Activated effector memory CD4-positive, alpha-beta T cell treated with anti-CD3 and anti-CD28 coated beads, Interleukin-2, amount 50 U/mL, for 16 hours (primary cell): ENCODE measurements at regions not wholly inside any gene's neighbourhood (a gene's known extent, or its start where the extent isn't known, plus 50 kb on each side); places are given as distances from the start of the nearest gene placed in this dataset.

Source experiments
- DNase-seq: peaks from one replicate; pipeline ENCODE4 v3.0.0-alpha.2; 2020

DNA sequence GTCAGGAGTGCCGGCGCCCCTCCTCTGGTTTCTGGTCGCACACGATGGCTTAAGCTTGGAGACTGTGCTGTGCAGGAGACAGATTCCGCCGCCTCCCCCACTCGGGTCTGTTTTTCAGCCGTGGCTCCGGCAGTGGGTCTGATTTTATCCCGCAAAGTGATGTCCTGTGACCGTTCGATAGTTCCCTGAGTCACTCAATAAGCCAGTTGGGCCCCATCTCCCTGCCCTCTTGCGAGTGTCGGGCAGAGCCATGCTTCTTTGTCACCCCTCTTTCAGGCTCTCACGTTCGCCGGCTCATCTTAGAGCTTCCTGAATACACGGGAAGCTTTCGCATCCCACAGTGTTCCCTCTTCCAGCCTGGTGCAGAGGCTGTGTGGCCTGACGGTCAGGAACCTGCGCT lies 127.8 kb upstream of the RFLNA start:
- DNase-seq = no peak

DNA sequence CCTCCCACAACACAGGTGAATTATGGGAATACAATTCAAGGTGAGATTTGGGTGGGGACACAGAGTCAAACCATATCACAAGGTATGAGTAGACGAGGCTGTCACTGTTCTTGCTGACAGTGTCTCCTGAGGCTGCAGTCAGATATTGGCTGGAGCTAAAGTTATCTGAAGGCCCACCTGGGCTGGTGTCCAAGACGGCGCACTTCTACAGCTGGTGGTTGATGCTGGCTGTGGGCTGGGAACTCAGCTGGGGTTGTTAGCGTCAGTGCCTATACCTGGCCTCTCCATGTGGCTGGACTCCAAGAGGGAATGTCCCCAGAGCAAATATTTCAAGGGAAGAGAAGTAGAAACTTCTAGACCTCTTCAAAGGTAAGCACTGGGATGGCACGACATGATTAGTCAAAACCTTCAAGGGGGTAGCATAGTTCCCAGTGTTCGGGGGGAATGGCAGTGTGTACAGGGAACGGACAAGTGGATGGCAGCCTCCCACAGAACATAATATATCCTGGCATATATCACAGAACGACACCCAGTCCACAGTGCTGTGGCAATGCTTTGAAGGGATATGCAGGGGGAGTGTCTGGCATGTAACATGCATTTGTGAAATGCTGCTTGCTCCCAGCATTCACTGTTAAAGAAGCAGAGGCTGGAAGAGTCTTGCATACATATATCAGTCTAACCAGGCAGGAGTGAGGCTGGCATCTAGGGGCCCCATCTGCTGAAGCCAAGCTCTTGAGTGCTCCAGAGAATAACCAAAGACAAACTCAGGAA lies 126.7 kb upstream of the RFLNA start:
- DNase-seq = peak; percentile 50

DNA sequence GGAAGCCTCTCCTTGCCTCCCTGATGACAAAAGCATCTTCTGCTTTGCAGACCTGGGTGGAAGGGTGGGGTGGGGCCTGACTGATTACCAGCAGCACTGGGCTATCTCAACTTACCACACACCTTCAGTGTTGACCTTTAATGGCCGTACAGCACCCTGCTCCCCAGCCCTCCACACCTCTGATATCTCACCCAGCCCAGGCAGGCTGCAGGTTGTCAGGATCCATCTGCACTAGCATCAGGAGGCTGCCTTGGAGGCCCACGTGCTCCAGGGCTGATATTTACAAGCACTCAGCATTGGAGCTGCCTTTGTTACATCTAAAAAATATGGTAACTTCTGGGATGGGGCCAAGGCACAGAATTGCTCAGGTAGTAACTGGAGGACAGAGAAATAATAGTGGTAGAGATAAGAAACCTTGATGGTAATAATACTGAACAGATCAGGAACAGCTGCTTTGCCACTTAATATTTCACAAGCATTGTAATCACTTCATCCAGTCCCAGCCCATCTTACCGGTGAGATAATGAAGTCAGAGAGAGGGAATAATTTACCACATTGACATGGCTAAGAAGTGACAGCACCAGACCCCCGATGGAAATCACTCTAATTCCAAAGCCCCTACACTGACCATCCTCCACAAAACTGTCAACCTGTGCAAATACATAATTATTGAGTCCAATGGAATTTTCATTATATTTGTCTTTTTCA lies 125.2 kb upstream of the RFLNA start:
- peak; percentile 37 for DNase-seq

DNA sequence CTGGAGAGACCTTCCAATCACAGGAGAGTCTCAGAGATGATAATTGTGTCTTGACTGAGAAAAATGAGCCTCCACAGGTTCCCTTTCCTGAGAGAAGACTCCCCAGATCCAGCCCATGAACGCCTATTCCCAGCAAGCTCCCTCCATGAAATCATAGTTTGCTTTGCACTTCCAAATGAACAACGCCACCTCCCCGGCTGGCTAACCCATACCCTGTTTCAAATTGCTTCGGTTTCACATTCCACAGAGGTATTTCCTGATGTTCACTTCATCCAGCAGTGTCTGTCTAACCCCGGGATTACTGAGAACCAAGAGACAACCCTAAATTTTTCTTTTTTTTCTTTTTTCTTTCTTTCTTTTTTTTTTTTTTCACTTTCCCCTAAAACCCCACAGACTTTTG lies 124.1 kb upstream of the RFLNA start:
- DNase-seq = no peak

DNA sequence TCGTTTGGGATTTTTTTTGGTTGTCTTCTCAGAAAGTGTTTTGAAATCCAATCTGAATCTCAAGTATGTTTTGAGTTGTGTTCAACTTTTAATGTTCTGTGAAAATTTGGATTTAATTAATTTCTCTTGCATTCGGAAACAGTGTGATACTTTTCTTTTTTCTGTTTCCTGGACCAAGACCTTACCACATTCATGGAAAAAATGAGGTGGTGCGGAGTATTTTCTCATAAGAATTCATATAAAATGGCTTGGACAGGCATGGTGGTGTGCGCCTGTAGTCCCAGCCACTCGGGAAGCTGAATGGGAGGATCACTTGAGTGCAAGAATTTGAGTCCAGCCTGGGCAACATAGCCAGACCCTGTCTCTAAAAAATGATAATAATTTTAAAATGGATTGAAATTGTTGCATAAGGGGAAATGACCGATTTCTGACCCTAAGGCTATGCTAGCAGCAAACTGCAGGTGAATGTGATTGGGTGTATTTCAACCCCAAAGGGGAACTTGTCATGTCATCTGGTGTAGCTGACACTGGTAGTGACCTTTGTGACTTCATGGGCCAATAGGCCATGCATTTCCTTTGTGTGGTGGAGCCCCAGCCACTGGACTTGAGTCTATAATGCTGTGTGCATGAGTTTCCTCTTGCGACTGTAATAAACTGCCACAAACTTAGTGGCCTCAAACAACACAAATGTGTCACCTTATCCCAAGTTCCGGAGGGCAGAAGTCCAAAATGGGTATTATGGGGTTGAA lies 123.5 kb upstream of the RFLNA start:
- DNase-seq = no peak

DNA sequence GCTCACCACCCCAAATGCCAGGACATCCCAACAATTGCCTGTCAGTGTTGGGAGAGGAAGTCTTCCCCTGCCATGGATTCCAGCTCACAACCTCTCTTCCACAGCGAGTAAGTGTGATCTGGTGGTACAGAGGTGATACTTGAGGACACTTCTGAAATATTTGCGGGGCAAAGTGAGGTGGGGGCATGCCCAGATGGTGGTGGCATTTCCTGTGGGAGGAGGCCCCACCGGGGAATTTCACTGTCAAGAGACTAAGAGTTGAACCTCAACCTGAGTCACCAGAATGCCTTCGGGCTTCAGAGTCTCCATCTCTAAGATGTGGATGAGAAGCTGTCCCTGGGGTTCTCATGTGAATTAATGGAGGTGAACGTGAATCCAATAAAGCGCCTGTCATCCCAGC lies 122.3 kb upstream of the RFLNA start:
- DNase-seq = no peak

DNA sequence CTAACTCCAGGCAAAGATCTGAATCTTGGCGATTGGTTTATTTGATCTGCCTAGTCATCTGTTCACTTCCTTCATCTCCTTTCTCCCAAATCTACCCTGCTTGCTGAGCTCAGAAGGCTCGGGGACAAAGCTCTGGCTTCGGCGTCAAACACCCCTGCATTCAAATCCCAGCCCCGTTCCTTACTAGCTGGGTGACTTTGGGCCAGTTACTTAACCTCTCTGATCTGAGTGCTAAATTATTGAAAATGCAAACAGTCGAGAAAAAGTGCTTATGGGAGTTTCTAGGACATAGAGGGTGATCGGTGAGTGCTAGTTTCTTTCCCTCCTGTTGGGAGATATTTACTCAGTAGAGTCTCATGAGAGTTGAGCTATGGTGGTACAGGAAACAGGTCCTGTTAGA lies 121.2 kb upstream of the RFLNA start:
- DNase-seq = no peak

DNA sequence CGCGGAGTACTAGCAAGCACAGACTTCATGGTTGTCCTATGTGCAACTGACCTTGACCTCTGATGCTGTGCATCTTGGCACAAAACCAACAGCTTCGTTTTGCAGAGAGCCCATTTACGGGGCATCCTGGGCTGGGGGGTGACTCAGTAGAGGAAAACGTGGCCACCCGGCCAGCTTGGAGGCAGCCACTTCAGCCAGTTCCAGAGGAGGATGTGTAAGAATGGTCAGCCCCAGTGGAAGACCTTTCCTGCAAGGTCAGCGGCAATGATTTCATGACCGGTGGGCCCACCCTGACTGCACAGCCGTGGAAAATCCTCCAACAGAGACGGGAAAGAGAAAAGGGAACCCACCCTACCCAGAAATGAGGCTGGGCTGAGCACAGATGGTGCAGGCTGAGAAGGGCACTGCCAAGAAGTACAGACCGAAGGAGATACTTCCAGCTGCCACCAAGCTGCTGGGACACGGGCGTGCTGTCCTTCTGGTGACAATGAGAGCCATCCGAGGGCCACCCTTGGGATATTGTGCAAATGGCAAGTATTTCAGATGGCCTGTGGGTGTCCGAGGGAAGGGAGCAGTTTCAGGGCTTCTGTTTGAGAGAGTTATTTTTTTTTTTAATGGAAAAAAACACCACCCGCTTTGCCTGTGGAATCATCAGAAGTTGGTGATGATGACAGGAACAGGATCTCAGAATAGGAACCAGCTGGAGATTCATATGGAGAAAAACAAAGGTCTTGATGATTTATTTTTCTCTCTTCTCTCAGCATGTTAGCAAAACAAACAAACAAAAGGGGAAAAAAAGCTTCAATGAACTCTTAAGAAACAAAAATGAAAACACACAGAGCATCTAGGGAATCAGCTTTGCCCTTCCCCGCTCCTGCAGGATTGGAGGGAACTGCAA lies 120.2 kb upstream of the RFLNA start:
- peak; percentile 13 for DNase-seq

DNA sequence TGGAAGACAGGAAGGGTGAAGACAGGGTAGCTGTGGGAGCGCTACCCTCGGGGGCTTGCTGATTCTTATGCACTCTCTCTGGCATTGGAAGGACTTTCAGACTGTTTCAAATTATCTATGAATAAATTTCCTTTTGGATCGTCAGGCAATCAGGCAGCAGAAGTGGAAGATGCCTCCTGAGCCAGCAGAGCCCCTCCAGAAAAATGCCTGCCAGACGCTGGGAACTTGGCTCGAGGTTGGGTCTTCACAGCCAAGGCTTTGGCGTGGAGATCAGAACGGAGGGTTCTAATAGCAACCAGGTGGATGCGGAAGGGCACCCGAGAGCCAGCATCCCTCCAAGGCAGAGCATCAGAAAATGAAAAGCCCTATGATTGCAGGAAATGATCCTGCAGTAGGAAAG lies 119.2 kb upstream of the RFLNA start:
- DNase-seq = peak; percentile 5

DNA sequence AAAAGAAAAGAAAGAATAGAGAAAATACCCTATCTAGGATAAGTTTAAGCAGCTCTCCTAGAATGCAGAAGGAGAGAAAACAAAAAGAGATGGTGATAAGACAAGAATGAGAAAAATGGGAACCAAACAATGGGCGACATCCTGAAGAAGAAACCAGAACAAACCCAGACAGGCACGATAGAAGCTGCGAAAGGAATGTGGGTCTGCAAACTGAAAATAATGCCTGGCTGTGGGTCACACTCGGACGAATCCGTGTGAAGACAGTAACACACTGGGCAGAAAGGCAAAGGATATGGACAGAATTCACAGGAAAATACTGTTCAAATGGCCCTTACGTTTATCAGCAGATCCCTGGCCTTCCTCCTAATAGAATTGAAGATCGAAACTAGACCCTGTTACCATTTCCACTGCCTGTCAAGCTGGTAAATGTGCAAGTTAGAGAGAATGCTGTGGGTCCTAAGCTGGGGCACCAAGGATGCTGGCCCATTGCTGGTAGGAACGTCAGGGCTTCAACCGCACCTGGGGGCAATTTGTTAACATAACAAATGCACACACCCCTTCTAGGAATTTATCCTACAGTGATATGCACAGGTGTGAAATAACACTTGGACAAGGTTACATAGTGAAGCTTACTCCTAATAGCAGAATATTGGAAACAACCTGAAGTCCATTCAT lies 117.5 kb upstream of the RFLNA start:
- peak; percentile 1 for DNase-seq

DNA sequence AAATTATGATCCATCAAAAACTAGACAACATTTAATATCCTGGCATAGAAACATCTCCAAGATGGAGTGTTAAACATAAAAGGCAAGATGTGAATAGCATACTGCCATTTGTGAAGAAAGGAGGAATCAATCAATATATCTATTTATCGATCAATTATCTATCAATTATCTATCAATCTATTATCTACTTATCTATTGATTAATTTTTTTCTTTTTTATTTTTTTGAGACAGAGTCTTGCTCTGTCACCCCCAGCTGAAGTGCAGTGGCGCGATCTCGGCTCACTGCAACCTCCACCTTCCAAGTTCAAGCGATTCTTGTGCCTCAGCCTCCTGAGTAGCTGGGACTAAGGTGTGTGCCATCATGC lies 117.0 kb upstream of the RFLNA start:
- DNase-seq = peak; percentile 8

DNA sequence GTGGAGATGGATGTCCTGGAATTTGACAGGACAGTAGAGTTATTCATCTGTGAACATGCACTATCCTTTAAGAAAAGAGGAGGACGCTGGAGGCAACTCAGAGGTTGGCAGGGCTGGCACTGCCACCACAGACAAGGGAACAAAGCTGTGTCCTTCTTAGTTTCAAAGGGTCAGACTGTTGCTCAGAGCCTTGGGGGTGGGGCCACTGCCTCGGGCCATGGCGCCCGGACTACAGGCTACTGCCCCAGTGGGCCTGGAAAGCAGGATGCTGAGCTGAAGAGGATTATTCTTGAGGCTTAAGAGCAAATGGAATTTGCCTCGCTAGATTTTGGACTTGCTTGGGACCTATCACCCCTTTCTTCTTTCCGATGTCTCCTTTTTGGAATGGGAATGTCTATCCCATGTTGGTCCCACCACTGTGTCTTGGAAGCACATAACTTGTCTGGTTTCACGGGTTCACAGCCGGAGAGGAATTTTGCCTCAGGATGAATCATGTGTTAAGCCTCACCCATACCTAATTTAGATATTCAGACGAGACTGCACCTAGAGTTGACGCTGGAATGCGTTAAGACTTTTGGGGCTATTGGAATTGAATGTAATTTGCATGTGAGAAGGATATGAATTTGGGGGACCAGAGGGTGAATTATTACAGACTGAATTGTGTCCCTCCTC lies 114.8 kb upstream of the RFLNA start:
- DNase-seq = no peak

DNA sequence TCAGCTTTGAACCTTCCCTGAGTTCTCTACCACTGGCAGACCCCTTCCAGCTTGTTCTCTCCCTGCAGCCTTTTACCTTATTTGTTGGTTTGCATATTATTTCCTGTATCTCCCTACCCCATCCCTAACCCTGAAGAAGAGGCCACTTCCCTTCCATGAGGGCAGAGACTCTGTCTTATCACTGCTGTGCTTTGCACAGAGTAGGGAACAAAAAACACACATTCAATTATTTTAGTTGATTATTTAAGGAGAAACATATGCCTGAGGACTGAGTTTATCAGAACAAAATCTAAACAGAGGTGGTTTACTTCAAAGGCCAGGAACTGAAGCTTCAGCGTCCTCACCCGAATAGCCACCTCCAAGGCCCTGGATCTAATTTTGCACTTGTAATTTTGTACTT lies 111.7 kb upstream of the RFLNA start:
- DNase-seq = no peak

DNA sequence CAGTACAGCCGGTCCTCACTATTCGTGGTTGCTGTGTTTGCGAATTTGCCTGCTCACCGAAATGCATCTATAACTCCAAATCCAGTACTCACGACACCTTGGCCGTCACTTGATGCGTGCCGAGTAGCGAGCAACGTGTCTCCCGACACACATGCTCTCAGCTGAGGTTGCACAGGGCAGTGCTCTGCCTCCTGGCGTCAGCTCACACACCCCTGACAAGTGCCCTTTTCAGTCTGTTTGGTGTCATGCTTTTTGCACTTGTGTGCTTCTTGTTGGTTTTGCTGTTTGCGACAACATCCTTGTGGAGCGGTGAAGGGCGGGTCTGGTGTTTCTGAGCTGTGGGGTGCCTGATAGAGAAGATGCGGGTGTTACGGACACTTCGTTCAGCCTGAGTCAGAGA lies 110.4 kb upstream of the RFLNA start:
- DNase-seq = no peak

DNA sequence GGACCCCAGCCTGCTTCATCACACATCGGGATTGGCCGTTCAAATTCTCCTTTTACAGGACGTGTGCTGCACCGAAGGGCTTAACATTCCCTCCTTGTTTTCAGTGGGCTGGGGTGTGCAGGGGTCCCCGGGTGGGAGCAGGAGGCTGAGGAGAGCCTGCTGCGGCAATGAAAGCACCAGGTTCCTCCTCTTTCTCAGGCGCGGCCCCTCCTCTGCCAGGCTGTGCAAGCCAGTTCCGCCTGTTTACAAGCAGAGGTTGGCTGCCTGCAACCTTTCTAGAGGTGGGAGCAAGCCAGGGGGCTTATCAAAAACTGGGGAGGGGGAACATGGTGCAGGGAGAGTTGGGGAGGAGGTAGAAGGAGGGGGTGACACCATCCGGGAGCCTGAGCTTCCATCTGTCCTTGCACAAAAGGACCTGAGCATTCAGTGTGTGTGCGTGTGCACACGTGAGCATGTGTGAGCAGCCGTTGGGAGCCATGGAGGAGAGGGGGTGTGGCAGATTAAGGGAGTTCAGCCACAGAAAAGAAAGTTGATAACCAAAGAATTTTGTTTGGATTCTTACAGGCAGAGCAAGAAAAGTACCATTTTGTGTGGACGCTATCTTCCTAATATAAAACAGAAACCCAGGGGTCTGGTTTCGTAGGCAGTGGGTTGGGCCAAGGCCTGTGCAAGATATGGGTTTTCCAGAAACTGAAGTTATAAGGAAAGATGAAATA lies 108.8 kb upstream of the RFLNA start:
- DNase-seq = no peak

DNA sequence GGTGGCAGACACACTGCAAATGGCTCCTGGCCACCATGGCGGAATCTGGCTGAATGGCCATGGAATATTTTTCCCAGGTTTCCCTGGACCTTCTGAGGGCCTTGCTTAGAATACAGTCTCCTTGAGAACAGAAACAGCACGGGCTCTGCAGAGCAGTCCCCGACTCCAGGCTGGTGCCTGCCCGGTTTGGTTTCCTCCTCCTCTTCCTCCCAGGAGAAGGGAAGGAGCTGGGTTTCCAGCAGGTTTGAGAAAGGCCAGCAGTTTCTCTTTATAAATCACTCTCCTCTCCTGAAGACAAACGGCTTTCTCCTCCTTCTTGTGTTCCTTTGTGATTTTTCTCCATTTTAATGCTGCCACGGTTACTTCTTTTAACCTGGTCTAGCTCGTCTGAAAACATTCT lies 106.8 kb upstream of the RFLNA start:
- DNase-seq = no peak

DNA sequence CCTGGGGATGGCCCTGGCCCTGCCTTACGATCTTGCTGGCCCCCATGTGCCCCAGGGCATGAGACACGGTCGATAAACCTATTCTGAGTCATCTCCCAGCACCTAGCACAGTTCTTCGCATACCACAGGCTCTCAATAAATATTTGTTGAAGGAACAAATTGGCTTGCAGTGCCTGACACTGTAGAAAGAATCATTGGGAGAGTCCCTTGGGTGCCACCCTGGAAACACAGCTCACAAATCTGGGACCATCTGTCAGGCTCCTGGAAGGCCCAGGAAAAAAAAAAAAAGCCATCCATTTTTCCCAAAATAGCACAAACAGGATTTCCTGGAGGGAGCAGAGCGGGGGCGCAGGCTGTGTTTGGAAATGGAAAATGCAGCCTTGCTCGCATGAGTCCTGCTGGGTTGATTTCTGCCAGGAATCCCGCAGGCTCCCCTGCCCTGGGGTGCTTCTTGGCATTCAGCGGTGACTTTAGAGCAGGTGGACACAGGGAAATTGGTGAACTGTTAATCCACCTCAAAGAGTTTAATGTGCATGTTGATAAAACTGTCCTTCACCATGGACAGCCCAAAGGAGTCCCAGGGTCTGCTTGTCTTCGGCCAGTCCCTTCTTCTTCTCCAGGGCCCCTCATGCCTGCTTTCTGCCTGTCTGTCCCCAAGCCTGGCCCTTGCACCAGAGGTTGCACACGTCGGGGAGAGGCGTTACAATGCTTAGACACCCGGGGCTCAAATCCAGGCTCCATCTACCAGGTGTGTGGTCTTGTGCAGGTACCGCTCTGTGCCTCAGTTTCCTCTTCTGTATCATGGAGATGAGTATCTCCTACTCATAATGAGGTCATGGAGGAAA lies 106.1 kb upstream of the RFLNA start:
- DNase-seq = no peak

DNA sequence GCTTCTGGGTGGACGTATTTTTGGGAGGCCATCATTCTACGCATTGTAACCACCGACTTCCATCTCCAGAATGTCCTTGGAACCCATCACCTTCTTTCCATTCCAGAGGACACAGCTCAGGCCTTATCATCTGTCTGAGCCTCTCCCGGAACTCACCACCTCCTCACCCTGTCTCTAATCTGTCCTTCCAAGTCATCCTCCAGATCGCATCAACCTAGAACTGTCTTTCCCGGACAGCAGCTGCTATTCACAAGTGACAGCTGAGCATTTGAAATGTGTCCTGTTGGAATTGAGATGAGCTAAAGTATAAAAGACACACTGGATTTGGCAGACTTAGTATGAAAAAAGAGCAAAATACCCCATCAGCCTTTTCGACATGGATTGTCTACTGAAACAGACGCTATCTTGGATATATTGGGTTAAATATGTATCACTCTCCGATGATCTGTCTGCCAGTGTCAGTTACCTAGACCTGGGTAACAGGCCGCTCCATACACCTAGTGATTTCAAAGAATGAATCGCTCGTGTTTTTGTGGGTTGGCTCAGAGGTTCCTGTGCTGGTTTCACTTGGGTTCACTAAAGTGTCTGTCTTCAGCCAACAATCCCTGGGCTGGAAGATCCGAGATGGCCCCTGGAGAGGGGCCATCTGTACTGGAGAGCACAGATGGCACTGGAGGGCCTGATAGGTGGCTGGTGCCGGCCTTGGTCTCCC lies 104.4 kb upstream of the RFLNA start:
- no peak for DNase-seq

DNA sequence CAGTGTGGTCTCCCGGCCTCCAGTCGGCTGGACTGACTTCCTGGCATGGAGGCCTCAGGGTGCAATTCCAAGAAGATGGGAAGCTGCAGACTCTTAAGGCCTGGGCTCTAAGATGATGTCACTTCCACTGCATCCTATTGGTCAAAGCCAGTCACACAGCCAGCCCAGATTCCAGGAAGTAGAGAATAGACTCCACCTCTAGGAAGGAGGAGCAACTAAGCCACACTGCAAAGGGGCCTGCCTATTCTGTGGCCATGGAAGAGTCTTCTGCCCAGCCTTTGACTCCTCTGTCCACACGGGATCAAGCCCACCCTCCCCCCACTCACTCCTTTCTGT lies 103.9 kb upstream of the RFLNA start:
- no peak for DNase-seq

DNA sequence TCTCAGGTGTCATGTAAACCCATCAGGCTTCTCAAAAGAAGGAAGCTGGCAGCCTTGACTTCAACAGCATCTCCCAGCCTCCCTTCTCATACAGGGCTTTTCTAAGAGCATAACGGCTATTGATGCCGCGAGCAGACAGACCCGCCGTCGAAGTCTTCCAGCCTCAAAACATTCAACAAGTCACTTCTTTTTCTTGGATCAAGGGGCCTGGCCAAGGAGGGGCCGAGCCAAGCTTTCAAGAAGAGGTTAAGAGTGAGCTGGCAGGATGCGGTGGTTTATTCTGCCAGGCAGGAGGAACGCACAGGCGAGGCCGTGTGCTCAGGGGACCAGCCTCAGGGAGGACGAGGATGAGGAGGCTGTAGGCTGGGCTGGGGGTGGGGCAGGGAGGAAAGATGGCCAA lies 102.9 kb upstream of the RFLNA start:
- no peak for DNase-seq
